Tibial nerve (tissue), 3 donors: ENCODE measurements at regions not wholly inside any gene's neighbourhood (a gene's known extent, or its start where the extent isn't known, plus 50 kb on each side); places are given as distances from the start of the nearest gene placed in this dataset.

ENCODE experiments used
- CTCF ChIP-seq, 5 experiments: fragments of 200-600 bp in 3 of 5; fragments of 450-650 bp in 2 of 5; sonication (generic) in 3 of 5; IDR thresholded peaks; one replicate each; pipeline ENCODE4 v1.5.1; 2016 to 2019; ENCODE audit warnings: antibody characterized with exemption in 5 of 5, mild to moderate bottlenecking in 3 of 5, moderate library complexity in 2 of 5
- POLR2A ChIP-seq, 2 donors: fragments of 450-650 bp; IDR thresholded peaks; one replicate each; pipeline ENCODE4 v1.6.1; 2017; ENCODE audit warnings: antibody characterized with exemption in 2 of 2, mild to moderate bottlenecking in 2 of 2, moderate library complexity in 2 of 2

GRCh38 chr3:182006431-182006830 is 294.7 kb downstream of the SOX2 start:
- TF ChIP-seq CTCF (IDR thresholded peaks at IDR 0.05) = no peak
- TF ChIP-seq POLR2A (IDR thresholded peaks at IDR 0.05) = no peak
